ENCODE measurements at regions not wholly inside any gene's neighbourhood (a gene's known extent, or its start where the extent isn't known, plus 50 kb on each side); places are given as distances from the start of the nearest gene placed in this dataset.

GRCh38 chr1:105655032-105655431 lies 1401.4 kb upstream of the PRMT6 start:
- TF ChIP-seq EZH2phosphoT487 (IDR thresholded peaks at IDR 0.05; ENCODE audit: borderline replicate concordance, low read depth, low read length): no peak
- no peak for TF ChIP-seq CTCF (conservative IDR thresholded peaks at IDR 0.05; ENCODE audit: low read length)
- H4K20me1 ChIP-seq (ENCODE audit: insufficient read depth, low read length): no peaks in the 10 kb centered on the region
- no peaks in the 10 kb centered on the region for H3K36me3 ChIP-seq (ENCODE audit: insufficient read depth, low read length)
- H3K79me2 ChIP-seq (ENCODE audit: insufficient read depth, low read depth, low read length): no peaks in the 10 kb centered on the region
- no peak overlapping the region for H2AFZ ChIP-seq (ENCODE audit: low read length)
- ChIA-PET CTCF (ENCODE audit: unreplicated experiment) (no interaction called here), POLR2A (no interaction called here)
- no peaks in the 10 kb centered on the region for H3K4me1 ChIP-seq (ENCODE audit: insufficient read depth, low read length, poor library complexity, severe bottlenecking)
- intact Hi-C loops (cut with micrococcal nuclease; ENCODE audit: unreplicated experiment): no loop called here
- no peak overlapping the region for H3K4me2 ChIP-seq (ENCODE audit: low read length)
- no peak overlapping the region for H3K4me3 ChIP-seq (ENCODE audit: low read depth, low read length, poor library complexity, severe bottlenecking)
- DNase-seq (ENCODE audit: low spot score): no peak
- no peak overlapping the region for H3K27ac ChIP-seq (ENCODE audit: low read depth, low read length, poor library complexity, severe bottlenecking)
- H3K9me3 ChIP-seq (ENCODE audit: low read length): no peaks in the 10 kb centered on the region
- BruUV-seq (replicated peaks): no TSS peak
- no peaks in the 10 kb centered on the region for H3K9me2 ChIP-seq (ENCODE audit: insufficient read depth, low read length)

- Histone ChIP-seq H2AFZ (ENCODE audit: low read length) (no peak overlapping the region), H3K4me2 (ENCODE audit: low read length) (no peak overlapping the region), H4K20me1 (ENCODE audit: insufficient read depth, low read length) (no peaks in the 10 kb centered on the region), H3K4me3 (ENCODE audit: low read depth, low read length, poor library complexity, severe bottlenecking) (no peak overlapping the region), H3K9me2 (ENCODE audit: insufficient read depth, low read length) (no peaks in the 10 kb centered on the region), H3K79me2 (ENCODE audit: insufficient read depth, low read depth, low read length) (no peaks in the 10 kb centered on the region), H3K36me3 (ENCODE audit: insufficient read depth, low read length) (no peaks in the 10 kb centered on the region), H3K4me1 (ENCODE audit: insufficient read depth, low read length, poor library complexity, severe bottlenecking) (no peaks in the 10 kb centered on the region), H3K9me3 (ENCODE audit: low read length) (no peaks in the 10 kb centered on the region), H3K27ac (ENCODE audit: low read depth, low read length, poor library complexity, severe bottlenecking) (no peak overlapping the region)
- intact Hi-C loops (cut with micrococcal nuclease; ENCODE audit: unreplicated experiment): no loop called here
- ChIA-PET POLR2A (no interaction called here), CTCF (ENCODE audit: unreplicated experiment) (no interaction called here)
- TF ChIP-seq CTCF (conservative IDR thresholded peaks at IDR 0.05; ENCODE audit: low read length) (no peak), EZH2phosphoT487 (IDR thresholded peaks at IDR 0.05; ENCODE audit: borderline replicate concordance, low read depth, low read length) (no peak)
- DNase-seq (ENCODE audit: low spot score): no peak
- no TSS peak for BruUV-seq (replicated peaks)
These were observed 1392.0 kb upstream of the PRMT6 start for GRCh38 chr1:105664495-105664894.

GRCh38 chr1:105678334-105678733 lies 1378.1 kb upstream of the PRMT6 start:
- H3K27ac ChIP-seq (ENCODE audit: low read depth, low read length, poor library complexity, severe bottlenecking): no peak overlapping the region
- ChIA-PET POLR2A (no interaction called here), CTCF (ENCODE audit: unreplicated experiment) (no interaction called here)
- intact Hi-C loops (cut with micrococcal nuclease; ENCODE audit: unreplicated experiment): no loop called here
- no peak overlapping the region for H3K4me2 ChIP-seq (ENCODE audit: low read length)
- H3K9me3 ChIP-seq (ENCODE audit: low read length): no peaks in the 10 kb centered on the region
- H3K9me2 ChIP-seq (ENCODE audit: insufficient read depth, low read length): no peaks in the 10 kb centered on the region
- H3K4me3 ChIP-seq (ENCODE audit: low read depth, low read length, poor library complexity, severe bottlenecking): no peak overlapping the region
- TF ChIP-seq EZH2phosphoT487 (IDR thresholded peaks at IDR 0.05; ENCODE audit: borderline replicate concordance, low read depth, low read length) (no peak), CTCF (conservative IDR thresholded peaks at IDR 0.05; ENCODE audit: low read length) (no peak)
- no peaks in the 10 kb centered on the region for H3K36me3 ChIP-seq (ENCODE audit: insufficient read depth, low read length)
- no peaks in the 10 kb centered on the region for H4K20me1 ChIP-seq (ENCODE audit: insufficient read depth, low read length)
- H2AFZ ChIP-seq (ENCODE audit: low read length): no peak overlapping the region
- no peak for DNase-seq (ENCODE audit: low spot score)
- no peaks in the 10 kb centered on the region for H3K79me2 ChIP-seq (ENCODE audit: insufficient read depth, low read depth, low read length)
- no peaks in the 10 kb centered on the region for H3K4me1 ChIP-seq (ENCODE audit: insufficient read depth, low read length, poor library complexity, severe bottlenecking)
- no TSS peak for BruUV-seq (replicated peaks)

Measured in OCI-LY7 (cell line).